ENCODE measurements at regions not wholly inside any gene's neighbourhood (a gene's known extent, or its start where the extent isn't known, plus 50 kb on each side); places are given as distances from the start of the nearest gene placed in this dataset.

GRCh38 chr9:87824216-87824875 lies 58.3 kb upstream of the SPATA31E1 start:
- Histone ChIP-seq H3K4me1 (ENCODE audit: control insufficient read depth, insufficient read depth, low read length, poor library complexity, severe bottlenecking) (no peaks in the 10 kb centered on the region), H3K36me3 (ENCODE audit: control insufficient read depth, insufficient read depth, low read length) (no peaks in the 10 kb centered on the region), H3K9me3 (ENCODE audit: control insufficient read depth in 2 of 2, low read length in 2 of 2) (no peaks in the 10 kb centered on the region), H3K4me3 (ENCODE audit: low read depth, low read length) (no peak overlapping the region), H3K27me3 (ENCODE audit: control insufficient read depth, insufficient read depth, low read length) (no peaks in the 10 kb centered on the region), H3K27ac (ENCODE audit: insufficient read depth, low read length, poor library complexity, severe bottlenecking) (no peak overlapping the region)
- H3K36me3 Mint-ChIP-seq: no peaks in the 10 kb centered on the region
- H3K27ac Mint-ChIP-seq: no peak overlapping the region
- no peak overlapping the region for H3K4me3 Mint-ChIP-seq
- DNase-seq: no peak
- H3K9me3 Mint-ChIP-seq: peaks cover 0 to under 1% (median 0%) of the 10 kb centered on the region in 7 donors
- H3K27me3 Mint-ChIP-seq: peaks cover 8% of the 10 kb centered on the region
- ATAC-seq (ENCODE audit: low read depth in 2 of 2): no peak
- peaks cover 0 to 4% (median 0%) of the 10 kb centered on the region in 4 donors for H3K4me1 Mint-ChIP-seq

- Mint-ChIP-seq H3K27ac (no peak overlapping the region), H3K27me3 (peaks cover 4% of the 10 kb centered on the region), H3K4me3 (no peak overlapping the region), H3K36me3 (no peaks in the 10 kb centered on the region), H3K9me3 (peaks cover 0 to 2% (median 0%) of the 10 kb centered on the region in 7 donors), H3K4me1 (peaks cover 0 to under 1% (median 0%) of the 10 kb centered on the region in 4 donors)
- Histone ChIP-seq H3K36me3 (ENCODE audit: control insufficient read depth, insufficient read depth, low read length) (no peaks in the 10 kb centered on the region), H3K4me3 (ENCODE audit: low read depth, low read length) (no peak overlapping the region), H3K27me3 (ENCODE audit: control insufficient read depth, insufficient read depth, low read length) (no peaks in the 10 kb centered on the region), H3K9me3 (ENCODE audit: control insufficient read depth in 2 of 2, low read length in 2 of 2) (no peaks in the 10 kb centered on the region), H3K27ac (ENCODE audit: insufficient read depth, low read length, poor library complexity, severe bottlenecking) (no peak overlapping the region), H3K4me1 (ENCODE audit: control insufficient read depth, insufficient read depth, low read length, poor library complexity, severe bottlenecking) (no peaks in the 10 kb centered on the region)
- ATAC-seq (ENCODE audit: low read depth in 2 of 2) (no peak), DNase-seq (no peak)
Observed at GRCh38 chr9:87824886-87825285, 57.8 kb upstream of the SPATA31E1 start.

- H3K9me3 ChIP-seq (ENCODE audit: control insufficient read depth in 2 of 2, low read length in 2 of 2): no peaks in the 10 kb centered on the region
- no peaks in the 10 kb centered on the region for H3K36me3 ChIP-seq (ENCODE audit: control insufficient read depth, insufficient read depth, low read length)
- H3K36me3 Mint-ChIP-seq: no peaks in the 10 kb centered on the region
- no peak for DNase-seq
- H3K27ac ChIP-seq (ENCODE audit: insufficient read depth, low read length, poor library complexity, severe bottlenecking): no peak overlapping the region
- no peak overlapping the region for H3K4me3 Mint-ChIP-seq
- peaks cover 0 to 2% (median 0%) of the 10 kb centered on the region in 7 donors for H3K9me3 Mint-ChIP-seq
- peaks cover 4% of the 10 kb centered on the region for H3K27me3 Mint-ChIP-seq
- no peak for ATAC-seq (ENCODE audit: low read depth in 2 of 2)
- H3K4me3 ChIP-seq (ENCODE audit: low read depth, low read length): no peak overlapping the region
- no peaks in the 10 kb centered on the region for H3K4me1 ChIP-seq (ENCODE audit: control insufficient read depth, insufficient read depth, low read length, poor library complexity, severe bottlenecking)
- no peaks in the 10 kb centered on the region for H3K4me1 Mint-ChIP-seq
- no peaks in the 10 kb centered on the region for H3K27me3 ChIP-seq (ENCODE audit: control insufficient read depth, insufficient read depth, low read length)
- H3K27ac Mint-ChIP-seq: no peak overlapping the region
Observed at GRCh38 chr9:87826331-87826730, 56.3 kb upstream of the SPATA31E1 start.

GRCh38 chr9:87827341-87827740 lies 55.3 kb upstream of the SPATA31E1 start:
- Histone ChIP-seq H3K36me3 (ENCODE audit: control insufficient read depth, insufficient read depth, low read length) (no peaks in the 10 kb centered on the region), H3K9me3 (ENCODE audit: control insufficient read depth in 2 of 2, low read length in 2 of 2) (no peaks in the 10 kb centered on the region), H3K4me1 (ENCODE audit: control insufficient read depth, insufficient read depth, low read length, poor library complexity, severe bottlenecking) (no peaks in the 10 kb centered on the region), H3K4me3 (ENCODE audit: low read depth, low read length) (no peak overlapping the region), H3K27me3 (ENCODE audit: control insufficient read depth, insufficient read depth, low read length) (no peaks in the 10 kb centered on the region), H3K27ac (ENCODE audit: insufficient read depth, low read length, poor library complexity, severe bottlenecking) (no peak overlapping the region)
- peaks cover 4% of the 10 kb centered on the region for H3K27me3 Mint-ChIP-seq
- no peak for ATAC-seq (ENCODE audit: low read depth in 2 of 2)
- no peak overlapping the region for H3K27ac Mint-ChIP-seq
- peaks cover 0 to 2% (median 0%) of the 10 kb centered on the region in 7 donors for H3K9me3 Mint-ChIP-seq
- no peak for DNase-seq
- no peaks in the 10 kb centered on the region for H3K4me1 Mint-ChIP-seq
- no peak overlapping the region for H3K4me3 Mint-ChIP-seq
- no peaks in the 10 kb centered on the region for H3K36me3 Mint-ChIP-seq

- Mint-ChIP-seq H3K4me1 (no peaks in the 10 kb centered on the region), H3K9me3 (peaks cover 0 to 2% (median 0%) of the 10 kb centered on the region in 7 donors)
Observed at GRCh38 chr9:87829756-87830155, 52.9 kb upstream of the SPATA31E1 start.

GRCh38 chr9:87830446-87830845 lies 52.2 kb upstream of the SPATA31E1 start:
- no peaks in the 10 kb centered on the region for H3K9me3 ChIP-seq (ENCODE audit: control insufficient read depth in 2 of 2, low read length in 2 of 2)
- H3K4me1 ChIP-seq (ENCODE audit: control insufficient read depth, insufficient read depth, low read length, poor library complexity, severe bottlenecking): no peaks in the 10 kb centered on the region
- H3K36me3 ChIP-seq (ENCODE audit: control insufficient read depth, insufficient read depth, low read length): no peaks in the 10 kb centered on the region
- no peak for ATAC-seq (ENCODE audit: low read depth in 2 of 2)
- no peak overlapping the region for H3K27ac ChIP-seq (ENCODE audit: insufficient read depth, low read length, poor library complexity, severe bottlenecking)
- no peak for DNase-seq
- no peaks in the 10 kb centered on the region for H3K4me1 Mint-ChIP-seq
- H3K4me3 Mint-ChIP-seq: no peak overlapping the region
- peaks cover 0 to 2% (median 0%) of the 10 kb centered on the region in 7 donors for H3K9me3 Mint-ChIP-seq
- no peak overlapping the region for H3K4me3 ChIP-seq (ENCODE audit: low read depth, low read length)
- peaks cover 4% of the 10 kb centered on the region for H3K27me3 Mint-ChIP-seq
- H3K27me3 ChIP-seq (ENCODE audit: control insufficient read depth, insufficient read depth, low read length): no peaks in the 10 kb centered on the region
- H3K27ac Mint-ChIP-seq: no peak overlapping the region
- no peaks in the 10 kb centered on the region for H3K36me3 Mint-ChIP-seq

More at GRCh38 chr9:87829756-87830155, 52.9 kb upstream of the SPATA31E1 start:
- Mint-ChIP-seq H3K36me3 (no peaks in the 10 kb centered on the region), H3K4me3 (no peak overlapping the region), H3K27me3 (peaks cover 4% of the 10 kb centered on the region), H3K27ac (no peak overlapping the region)
- no peaks in the 10 kb centered on the region for H3K4me1 ChIP-seq (ENCODE audit: control insufficient read depth, insufficient read depth, low read length, poor library complexity, severe bottlenecking)
- no peaks in the 10 kb centered on the region for H3K36me3 ChIP-seq (ENCODE audit: control insufficient read depth, insufficient read depth, low read length)
- no peak for ATAC-seq (ENCODE audit: low read depth in 2 of 2)
- H3K9me3 ChIP-seq (ENCODE audit: control insufficient read depth in 2 of 2, low read length in 2 of 2): no peaks in the 10 kb centered on the region
- no peak for DNase-seq
- H3K27ac ChIP-seq (ENCODE audit: insufficient read depth, low read length, poor library complexity, severe bottlenecking): no peak overlapping the region
- H3K27me3 ChIP-seq (ENCODE audit: control insufficient read depth, insufficient read depth, low read length): no peaks in the 10 kb centered on the region
- H3K4me3 ChIP-seq (ENCODE audit: low read depth, low read length): no peak overlapping the region

GRCh38 chr9:87831159-87831558 lies 51.5 kb upstream of the SPATA31E1 start:
- H3K9me3 ChIP-seq (ENCODE audit: control insufficient read depth in 2 of 2, low read length in 2 of 2): no peaks in the 10 kb centered on the region

More at GRCh38 chr9:87831159-87831558, 51.5 kb upstream of the SPATA31E1 start:
- H3K27ac ChIP-seq (ENCODE audit: insufficient read depth, low read length, poor library complexity, severe bottlenecking): no peak overlapping the region
- no peaks in the 10 kb centered on the region for H3K36me3 Mint-ChIP-seq
- H3K27me3 Mint-ChIP-seq: peaks cover 4% of the 10 kb centered on the region
- no peak overlapping the region for H3K27ac Mint-ChIP-seq
- H3K27me3 ChIP-seq (ENCODE audit: control insufficient read depth, insufficient read depth, low read length): no peaks in the 10 kb centered on the region
- H3K4me3 ChIP-seq (ENCODE audit: low read depth, low read length): no peak overlapping the region
- peaks cover 0 to 2% (median 0%) of the 10 kb centered on the region in 7 donors for H3K9me3 Mint-ChIP-seq
- no peak overlapping the region for H3K4me3 Mint-ChIP-seq
- no peaks in the 10 kb centered on the region for H3K4me1 ChIP-seq (ENCODE audit: control insufficient read depth, insufficient read depth, low read length, poor library complexity, severe bottlenecking)
- no peaks in the 10 kb centered on the region for H3K36me3 ChIP-seq (ENCODE audit: control insufficient read depth, insufficient read depth, low read length)
- ATAC-seq (ENCODE audit: low read depth in 2 of 2) (no peak), DNase-seq (no peak)
- H3K4me1 Mint-ChIP-seq: no peaks in the 10 kb centered on the region

Data from CD4-positive, CD25-positive, alpha-beta regulatory T cell (primary cell).